GM12891 (cell line): ENCODE measurements at regions not wholly inside any gene's neighbourhood (a gene's known extent, or its start where the extent isn't known, plus 50 kb on each side); places are given as distances from the start of the nearest gene placed in this dataset.

Experiments used
- PAX5 ChIP-seq: IDR thresholded peaks from 2 replicates; pipeline ENCODE4 v1.6.1; 2011; ENCODE audit warnings: low read length, moderate library complexity, mild to moderate bottlenecking; ENCODE audit not compliant: insufficient read depth, severe bottlenecking
- POLR2A ChIP-seq: IDR thresholded peaks from 2 replicates; pipeline ENCODE4 v1.6.1; 2011; ENCODE audit warnings: low read depth, low read length, control low read depth
- POLR2AphosphoS5 ChIP-seq: IDR thresholded peaks from 2 replicates; pipeline ENCODE4 v1.6.1; 2011; ENCODE audit warnings: low read depth, low read length, control low read depth

GRCh38 chr6:133156689-133157088, 84.5 kb upstream of the EYA4 start:
- TF ChIP-seq POLR2A (no peak), POLR2AphosphoS5 (no peak), PAX5 (no peak)
